Heart left ventricle (tissue), 16 donors: ENCODE measurements at regions not wholly inside any gene's neighbourhood (a gene's known extent, or its start where the extent isn't known, plus 50 kb on each side); places are given as distances from the start of the nearest gene placed in this dataset.

ENCODE experiments used
- ATAC-seq, 4 donors: fragments of 200-7000 bp; cut with Tn5 transposase; one replicate each; pipeline ENCODE4 v1.9.1; 2020 to 2022; ENCODE audit warnings: moderate library complexity in 4 of 4, mild to moderate bottlenecking in 3 of 4, moderate number of reproducible peaks in 1 of 4
- DNase-seq, 5 donors: peaks; one replicate each; pipeline ENCODE4 v3.0.0-alpha.2; 2020
- H3K27ac ChIP-seq, 12 donors: fragments of 200-600 bp; sonication (generic) in 4 of 12; one replicate each; pipeline versions ENCODE4 v1.5.0 to v1.8.0; 2016 to 2022; ENCODE audit warnings: mild to moderate bottlenecking in 2 of 12
- H3K27me3 ChIP-seq, 9 donors: fragments of 200-600 bp; sonication (generic) in 2 of 9; one replicate each; pipeline versions ENCODE4 v1.5.1 to v1.8.0; 2016 to 2022; ENCODE audit warnings: mild to moderate bottlenecking in 3 of 9
- H3K36me3 ChIP-seq, 9 donors: fragments of 200-600 bp; sonication (generic) in 2 of 9; one replicate each; pipeline versions ENCODE4 v1.5.0 to v1.8.0; 2018 to 2022; ENCODE audit warnings: mild to moderate bottlenecking in 2 of 9
- H3K4me1 ChIP-seq, 12 donors: fragments of 200-600 bp; sonication (generic) in 4 of 12; one replicate each; pipeline versions ENCODE4 v1.5.0 to v1.8.0; 2016 to 2022; ENCODE audit warnings: mild to moderate bottlenecking in 3 of 12
- H3K4me3 ChIP-seq, 12 donors: fragments of 200-600 bp; sonication (generic) in 4 of 12; one replicate each; pipeline versions ENCODE4 v1.5.0 to v1.8.0; 2017 to 2022; ENCODE audit warnings: mild to moderate bottlenecking in 9 of 12, moderate library complexity in 4 of 12
- H3K9me3 ChIP-seq, 12 donors: fragments of 200-600 bp; sonication (generic) in 4 of 12; one replicate each; pipeline versions ENCODE4 v1.5.0 to v1.8.0; 2016 to 2022; ENCODE audit warnings: mild to moderate bottlenecking in 1 of 12
- POLR2A ChIP-seq, 2 donors: fragments of 450-650 bp; IDR thresholded peaks; one replicate each; pipeline ENCODE4 v1.6.1; 2017; ENCODE audit warnings: antibody characterized with exemption in 2 of 2, mild to moderate bottlenecking in 2 of 2, moderate library complexity in 2 of 2
- WGBS, 4 donors: extraction: QIAGEN DNeasy Blood & Tissue Kit in 2 of 4; methylation state at CpG; one replicate each; pipeline versions ENCODE4 v1.1.5 to v1.1.7; 2013 to 2018; 5-methylcytosine and 5-hydroxymethylcytosine counted together
- intact Hi-C, 10 donors: fragments of 100-400 bp; cut with DNase I; formaldehyde crosslinking; loops; one replicate each; pipeline versions ENCODE4 v1.11.1 to v1.14.2; 2022
- TF ChIP-seq, protein P1 (sequence below), 12 donors: fragments of 200-600 bp; sonication (generic) in 4 of 12; IDR thresholded peaks; one replicate each; pipeline versions ENCODE4 v1.5.0 to v1.8.0; 2018 to 2022; ENCODE audit warnings: antibody characterized with exemption in 12 of 12, mild to moderate bottlenecking in 5 of 12
- donor health status: ischemic (EF 13 %, LVEDD 7.1; RV severe dilation, severe dysfunction).
- donor health status: healthy with polysubstance abuse.
- donor health status: DM: no; HTN: yes; CAD: no.
- donor health status: DM: no; HTN: no; CAD: no.
- donor health status: ischemic (EF 25% LVEDD 6.9; RV normal size, moderate dysfunction).
- donor health status: ischemic (EF 25% LVEDD 5.7; RV mildly dilated, moderate dysfunction).
- donor health status: healthy.
- donor health status: DM: yes; HTN: yes; CAD: no.
- donor health status: ischemic (EF 35%, LVEDD 5.7; RV mildly dilated, moderate dysfunction).
- donor health status: nonischemic (EF 11% LVEDD 7.7; RV severe dilation, severe dysfunction).
- donor health status: DM: yes; HTN: yes; CAD: no.
- donor health status: PGD.
- donor health status: ischemic (EF 29% LVEDD 5.4; RV normal size, mild dysfunction).
- donor health status: nonischemic (EF 23%, LVEDD 6.1; RV moderate dilation, normal function).

DNA sequence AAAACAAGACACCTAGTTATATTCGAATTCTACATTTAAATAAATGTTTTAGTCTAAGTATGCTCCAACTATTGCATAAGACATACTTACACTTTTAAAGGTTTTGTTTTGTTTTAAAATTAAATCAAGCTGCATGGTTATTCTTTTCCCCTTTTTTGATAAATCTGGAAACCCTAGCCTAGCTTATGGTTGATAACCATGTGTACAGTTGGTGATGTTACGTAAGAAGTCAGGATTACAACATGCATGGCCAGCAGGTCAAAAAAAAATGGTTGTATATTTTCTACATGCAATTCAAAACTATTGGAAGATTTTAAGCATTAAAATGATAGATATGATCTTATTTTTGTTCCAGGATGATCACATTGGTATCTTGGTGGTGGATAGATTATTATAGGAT, 1600.6 kb downstream of the PLA2G4A start:
- whole genome bisulfite sequencing, 4 donors: 75 to 89% (median 78%) methylated on average over 2 of the region's 2 CpGs
- DNase-seq (no peak), ATAC-seq (no peak)
- no peaks in the 10 kb centered on the region for H3K4me1 ChIP-seq
- no peaks in the 10 kb centered on the region for H3K36me3 ChIP-seq
- no peak overlapping the region for H3K27ac ChIP-seq
- H3K4me3 ChIP-seq: no peak overlapping the region
- intact Hi-C loops: no loop called here
- no peaks in the 10 kb centered on the region for H3K27me3 ChIP-seq
- H3K9me3 ChIP-seq: no peaks in the 10 kb centered on the region
- TF ChIP-seq POLR2A (IDR thresholded peaks at IDR 0.05): no peak
- TF ChIP-seq, protein P1, sequence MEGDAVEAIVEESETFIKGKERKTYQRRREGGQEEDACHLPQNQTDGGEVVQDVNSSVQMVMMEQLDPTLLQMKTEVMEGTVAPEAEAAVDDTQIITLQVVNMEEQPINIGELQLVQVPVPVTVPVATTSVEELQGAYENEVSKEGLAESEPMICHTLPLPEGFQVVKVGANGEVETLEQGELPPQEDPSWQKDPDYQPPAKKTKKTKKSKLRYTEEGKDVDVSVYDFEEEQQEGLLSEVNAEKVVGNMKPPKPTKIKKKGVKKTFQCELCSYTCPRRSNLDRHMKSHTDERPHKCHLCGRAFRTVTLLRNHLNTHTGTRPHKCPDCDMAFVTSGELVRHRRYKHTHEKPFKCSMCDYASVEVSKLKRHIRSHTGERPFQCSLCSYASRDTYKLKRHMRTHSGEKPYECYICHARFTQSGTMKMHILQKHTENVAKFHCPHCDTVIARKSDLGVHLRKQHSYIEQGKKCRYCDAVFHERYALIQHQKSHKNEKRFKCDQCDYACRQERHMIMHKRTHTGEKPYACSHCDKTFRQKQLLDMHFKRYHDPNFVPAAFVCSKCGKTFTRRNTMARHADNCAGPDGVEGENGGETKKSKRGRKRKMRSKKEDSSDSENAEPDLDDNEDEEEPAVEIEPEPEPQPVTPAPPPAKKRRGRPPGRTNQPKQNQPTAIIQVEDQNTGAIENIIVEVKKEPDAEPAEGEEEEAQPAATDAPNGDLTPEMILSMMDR (IDR thresholded peaks at IDR 0.05): no peak

DNA sequence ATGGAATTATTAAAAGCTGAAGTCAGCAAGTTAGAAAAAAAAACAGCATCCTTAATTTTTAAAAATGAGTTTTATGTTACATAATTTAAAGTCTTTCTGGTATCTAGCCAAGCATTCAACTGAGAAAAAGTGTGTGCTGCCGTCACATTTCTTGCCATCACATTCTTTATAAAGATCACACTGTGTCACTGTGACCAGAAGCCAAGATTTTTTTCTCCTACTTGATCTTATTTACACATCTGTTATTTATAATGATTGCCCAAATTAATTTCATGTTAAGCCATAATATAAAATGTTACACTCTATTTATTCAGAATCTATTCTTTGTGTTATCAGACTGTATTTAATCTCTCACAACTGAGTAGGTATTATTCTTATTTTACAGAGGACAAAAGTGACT, 1603.7 kb downstream of the PLA2G4A start:
- Histone ChIP-seq H3K27ac (no peak overlapping the region), H3K9me3 (no peaks in the 10 kb centered on the region), H3K4me1 (no peaks in the 10 kb centered on the region), H3K27me3 (no peaks in the 10 kb centered on the region), H3K4me3 (no peak overlapping the region), H3K36me3 (no peaks in the 10 kb centered on the region)
- WGBS, 4 donors: 31 to 47% (median 34%) methylated on average over 1 of the region's 1 CpG
- intact Hi-C loops: no loop called here
- DNase-seq: no peak
- TF ChIP-seq POLR2A (IDR thresholded peaks at IDR 0.05): no peak
- TF ChIP-seq, protein P1 (IDR thresholded peaks at IDR 0.05): no peak
- no peak for ATAC-seq

DNA sequence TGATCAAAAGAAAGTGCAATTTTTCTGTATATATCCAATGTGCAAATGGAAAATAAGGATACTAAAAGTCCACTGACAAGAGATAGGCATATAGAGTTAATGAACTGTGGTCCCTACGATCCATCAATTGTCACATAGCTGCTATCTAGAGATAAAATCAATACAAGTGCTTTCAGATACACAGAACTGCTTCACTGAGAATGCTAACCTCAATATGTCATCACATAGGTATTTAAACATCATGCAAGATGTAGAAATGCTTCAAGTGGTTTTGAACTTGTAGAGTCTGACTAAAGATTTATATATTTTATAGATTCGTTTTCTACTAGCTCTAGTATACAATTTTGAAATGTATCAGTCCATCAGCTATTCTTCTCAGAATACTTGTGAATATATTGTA, 1604.7 kb downstream of the PLA2G4A start:
- Histone ChIP-seq H3K27me3 (no peaks in the 10 kb centered on the region), H3K27ac (no peak overlapping the region), H3K9me3 (no peaks in the 10 kb centered on the region), H3K4me3 (no peak overlapping the region), H3K4me1 (no peaks in the 10 kb centered on the region), H3K36me3 (no peaks in the 10 kb centered on the region)
- 62 to 64% (median 64%) methylated on average over 2 of the region's 2 CpGs for WGBS, 4 donors
- ATAC-seq: no peak
- DNase-seq: no peak
- intact Hi-C loops: no loop called here
- TF ChIP-seq POLR2A (IDR thresholded peaks at IDR 0.05): no peak
- TF ChIP-seq, protein P1 (IDR thresholded peaks at IDR 0.05): no peak

DNA sequence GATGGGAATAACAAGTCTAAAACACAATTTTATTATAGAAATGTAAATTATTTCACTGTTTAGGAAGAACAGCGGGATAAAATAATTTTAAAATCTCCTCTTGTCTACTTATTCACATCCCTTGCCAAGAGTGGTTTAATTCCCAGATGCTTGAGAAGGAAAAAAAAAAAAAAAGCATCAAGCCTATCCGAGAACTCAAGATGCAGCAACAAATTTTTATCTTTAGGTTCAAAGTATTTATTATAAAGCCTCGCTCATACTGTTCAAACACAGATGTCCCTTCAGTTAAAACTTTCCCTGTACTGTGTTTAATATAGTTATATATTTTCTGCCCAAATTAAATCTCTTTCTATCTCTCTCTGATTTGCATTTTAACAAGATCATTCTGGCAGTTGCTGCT, 1615.8 kb downstream of the PLA2G4A start:
- no peak for DNase-seq
- H3K27ac ChIP-seq: no peak overlapping the region
- no peaks in the 10 kb centered on the region for H3K27me3 ChIP-seq
- intact Hi-C loops: no loop called here
- H3K4me3 ChIP-seq: no peak overlapping the region
- peaks cover 0 to 4% (median 0%) of the 10 kb centered on the region in 12 donors for H3K9me3 ChIP-seq
- no peak for TF ChIP-seq POLR2A (IDR thresholded peaks at IDR 0.05)
- TF ChIP-seq, protein P1 (IDR thresholded peaks at IDR 0.05): no peak
- ATAC-seq: no peak
- no peaks in the 10 kb centered on the region for H3K4me1 ChIP-seq
- no peaks in the 10 kb centered on the region for H3K36me3 ChIP-seq
- 50 to 65% (median 56%) methylated on average over 3 of the region's 3 CpGs for WGBS, 4 donors
